IMR-90 (cell line): ENCODE measurements at regions not wholly inside any gene's neighbourhood (a gene's known extent, or its start where the extent isn't known, plus 50 kb on each side); places are given as distances from the start of the nearest gene placed in this dataset.

Source experiments
- BHLHE40 ChIP-seq: fragments of 150-350 bp; IDR thresholded peaks from 2 replicates; pipeline ENCODE4 v1.6.1; 2016; ENCODE audit warnings: mild to moderate bottlenecking, low read depth, low read length
- CEBPB ChIP-seq: IDR thresholded peaks from 2 replicates; pipeline ENCODE4 v1.6.1; 2012; ENCODE audit warnings: low read depth, low read length, improper control_type of control experiment
- CHD1 ChIP-seq: IDR thresholded peaks from 2 replicates; pipeline ENCODE4 v1.6.1; 2012; ENCODE audit warnings: low read depth, low read length, improper control_type of control experiment
- ELK1 ChIP-seq: fragments of 150-350 bp; IDR thresholded peaks from 2 replicates; pipeline ENCODE4 v1.6.1; 2016; ENCODE audit warnings: low read depth, mild to moderate bottlenecking, low read length, moderate library complexity, borderline replicate concordance
- FOS ChIP-seq: fragments of 150-350 bp; IDR thresholded peaks from 2 replicates; pipeline ENCODE4 v1.6.1; 2016; ENCODE audit warnings: low read depth, low read length
- MXI1 ChIP-seq: IDR thresholded peaks from 2 replicates; pipeline ENCODE4 v1.6.1; 2012; ENCODE audit warnings: low read depth, mild to moderate bottlenecking, low read length, moderate library complexity, borderline replicate concordance
- NFE2L2 ChIP-seq: fragments of 150-350 bp; IDR thresholded peaks from 2 replicates; pipeline ENCODE4 v1.6.1; 2016; ENCODE audit warnings: low read depth, mild to moderate bottlenecking, low read length
- POLR2A ChIP-seq: IDR thresholded peaks from 2 replicates; pipeline ENCODE4 v1.6.1; 2012; ENCODE audit warnings: mild to moderate bottlenecking, low read depth, low read length
- RAD21 ChIP-seq: IDR thresholded peaks from 2 replicates; pipeline ENCODE4 v1.6.1; 2012; ENCODE audit warnings: low read length, improper control_type of control experiment
- RCOR1 ChIP-seq: IDR thresholded peaks from 2 replicates; pipeline ENCODE4 v1.6.1; 2012; ENCODE audit warnings: mild to moderate bottlenecking, low read length, improper control_type of control experiment; ENCODE audit not compliant: insufficient replicate concordance
- SMC3 ChIP-seq: fragments of 150-350 bp; IDR thresholded peaks from 2 replicates; pipeline ENCODE4 v1.6.1; 2016; ENCODE audit warnings: low read depth, mild to moderate bottlenecking, antibody characterized with exemption, low read length, moderate library complexity
- TF ChIP-seq, protein P1 (sequence below): fragments of 150-350 bp; IDR thresholded peaks from 2 replicates; pipeline ENCODE4 v1.6.1; 2017; ENCODE audit warnings: mild to moderate bottlenecking, antibody characterized with exemption, low read length, low read depth
- TF ChIP-seq, protein P2 (sequence below): conservative IDR thresholded peaks from 2 replicates; pipeline ENCODE4 v1.5.1; 2012; ENCODE audit warnings: mild to moderate bottlenecking, low read depth, low read length, improper control_type of control experiment

DNA sequence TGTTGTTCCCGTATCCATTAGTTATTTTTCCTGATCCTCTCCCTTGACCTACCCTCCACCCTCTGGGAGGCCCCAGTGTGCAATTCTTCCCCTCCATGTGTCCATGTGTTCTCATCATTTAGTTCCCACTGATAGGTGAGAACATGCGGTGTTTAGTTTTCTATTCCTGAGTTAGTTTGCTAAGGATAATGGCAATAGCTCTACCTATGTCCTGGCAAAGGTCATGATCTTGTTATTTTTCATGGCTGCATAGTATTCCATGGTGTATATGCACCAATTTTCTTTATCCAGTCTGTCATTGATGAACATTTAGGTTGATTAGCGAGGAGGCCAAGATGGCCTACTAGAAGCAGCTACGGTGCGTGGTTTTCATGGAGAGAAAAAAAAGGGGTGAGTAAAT lies 714.1 kb downstream of the STIM2 start:
- TF ChIP-seq RCOR1: no peak
- TF ChIP-seq, protein P1, sequence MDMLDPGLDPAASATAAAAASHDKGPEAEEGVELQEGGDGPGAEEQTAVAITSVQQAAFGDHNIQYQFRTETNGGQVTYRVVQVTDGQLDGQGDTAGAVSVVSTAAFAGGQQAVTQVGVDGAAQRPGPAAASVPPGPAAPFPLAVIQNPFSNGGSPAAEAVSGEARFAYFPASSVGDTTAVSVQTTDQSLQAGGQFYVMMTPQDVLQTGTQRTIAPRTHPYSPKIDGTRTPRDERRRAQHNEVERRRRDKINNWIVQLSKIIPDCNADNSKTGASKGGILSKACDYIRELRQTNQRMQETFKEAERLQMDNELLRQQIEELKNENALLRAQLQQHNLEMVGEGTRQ: no peak
- no peak for TF ChIP-seq POLR2A
- TF ChIP-seq RAD21: no peak
- TF ChIP-seq, protein P2, sequence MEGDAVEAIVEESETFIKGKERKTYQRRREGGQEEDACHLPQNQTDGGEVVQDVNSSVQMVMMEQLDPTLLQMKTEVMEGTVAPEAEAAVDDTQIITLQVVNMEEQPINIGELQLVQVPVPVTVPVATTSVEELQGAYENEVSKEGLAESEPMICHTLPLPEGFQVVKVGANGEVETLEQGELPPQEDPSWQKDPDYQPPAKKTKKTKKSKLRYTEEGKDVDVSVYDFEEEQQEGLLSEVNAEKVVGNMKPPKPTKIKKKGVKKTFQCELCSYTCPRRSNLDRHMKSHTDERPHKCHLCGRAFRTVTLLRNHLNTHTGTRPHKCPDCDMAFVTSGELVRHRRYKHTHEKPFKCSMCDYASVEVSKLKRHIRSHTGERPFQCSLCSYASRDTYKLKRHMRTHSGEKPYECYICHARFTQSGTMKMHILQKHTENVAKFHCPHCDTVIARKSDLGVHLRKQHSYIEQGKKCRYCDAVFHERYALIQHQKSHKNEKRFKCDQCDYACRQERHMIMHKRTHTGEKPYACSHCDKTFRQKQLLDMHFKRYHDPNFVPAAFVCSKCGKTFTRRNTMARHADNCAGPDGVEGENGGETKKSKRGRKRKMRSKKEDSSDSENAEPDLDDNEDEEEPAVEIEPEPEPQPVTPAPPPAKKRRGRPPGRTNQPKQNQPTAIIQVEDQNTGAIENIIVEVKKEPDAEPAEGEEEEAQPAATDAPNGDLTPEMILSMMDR: no peak
- no peak for TF ChIP-seq ELK1
- TF ChIP-seq BHLHE40: no peak
- TF ChIP-seq CEBPB: no peak
- TF ChIP-seq MXI1: no peak
- TF ChIP-seq FOS: no peak
- no peak for TF ChIP-seq CHD1
- TF ChIP-seq SMC3: no peak
- no peak for TF ChIP-seq NFE2L2
